ENCODE measurements at regions not wholly inside any gene's neighbourhood (a gene's known extent, or its start where the extent isn't known, plus 50 kb on each side); places are given as distances from the start of the nearest gene placed in this dataset.

DNA sequence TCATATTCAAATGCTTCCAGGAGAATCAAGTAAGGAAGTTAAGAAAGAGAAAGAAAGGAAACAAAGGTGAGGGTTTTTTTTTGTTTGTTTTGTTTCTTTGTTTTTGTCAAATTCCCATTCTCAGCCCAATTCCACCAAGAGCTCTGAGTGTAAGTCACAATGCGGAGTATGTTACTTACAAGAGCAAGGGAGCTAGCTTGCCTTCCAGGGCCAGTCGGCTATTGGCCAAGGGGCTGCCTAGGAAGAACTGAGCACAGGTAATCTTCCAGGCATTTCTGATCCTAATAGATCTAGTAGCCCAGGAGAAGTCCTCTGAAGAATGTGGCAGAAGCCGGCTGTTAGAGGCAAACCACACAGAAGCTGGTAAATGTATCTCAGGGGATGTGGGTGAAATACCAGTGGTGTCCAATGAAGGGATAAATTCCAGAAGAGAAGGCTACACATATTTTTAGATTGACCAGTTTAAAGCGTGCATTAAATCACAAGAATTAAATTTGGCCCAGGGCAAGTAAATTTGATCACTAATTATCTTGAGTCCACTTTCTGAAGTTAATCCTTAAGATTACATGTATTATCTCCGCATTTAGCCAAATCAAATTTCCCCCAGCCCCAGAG lies 239.6 kb upstream of the ADAMTS5 start:
- Histone ChIP-seq H3K4me1 (no peaks in the 10 kb centered on the region), H3K36me3 (ENCODE audit: control insufficient read depth, insufficient read depth, low read length) (no peaks in the 10 kb centered on the region), H3K9me3 (no peaks in the 10 kb centered on the region), H3K27me3 (replicated peaks; ENCODE audit: control insufficient read depth, insufficient read depth, low read length) (no peaks in the 10 kb centered on the region), H3K4me3 (ENCODE audit: low read depth, low read length) (no peak overlapping the region)
- Mint-ChIP-seq H3K4me3 (ENCODE audit: unreplicated experiment) (no peak overlapping the region), H3K9me3 (ENCODE audit: unreplicated experiment) (peaks cover 9% of the 10 kb centered on the region), H3K27ac (ENCODE audit: unreplicated experiment) (no peak overlapping the region), H3K4me1 (ENCODE audit: low read depth, unreplicated experiment) (no peaks in the 10 kb centered on the region), H3K27me3 (ENCODE audit: insufficient read depth, unreplicated experiment) (peaks cover 4% of the 10 kb centered on the region), H3K36me3 (ENCODE audit: insufficient read depth, unreplicated experiment) (no peaks in the 10 kb centered on the region)
- DNase-seq = no peak
- BruUV-seq (replicated peaks) = no TSS peak
- ChIA-PET POLR2A (no interaction called here), CTCF (no interaction called here)
- intact Hi-C loops (cut with micrococcal nuclease; ENCODE audit: unreplicated experiment) = no loop called here
- TF ChIP-seq, protein P1, sequence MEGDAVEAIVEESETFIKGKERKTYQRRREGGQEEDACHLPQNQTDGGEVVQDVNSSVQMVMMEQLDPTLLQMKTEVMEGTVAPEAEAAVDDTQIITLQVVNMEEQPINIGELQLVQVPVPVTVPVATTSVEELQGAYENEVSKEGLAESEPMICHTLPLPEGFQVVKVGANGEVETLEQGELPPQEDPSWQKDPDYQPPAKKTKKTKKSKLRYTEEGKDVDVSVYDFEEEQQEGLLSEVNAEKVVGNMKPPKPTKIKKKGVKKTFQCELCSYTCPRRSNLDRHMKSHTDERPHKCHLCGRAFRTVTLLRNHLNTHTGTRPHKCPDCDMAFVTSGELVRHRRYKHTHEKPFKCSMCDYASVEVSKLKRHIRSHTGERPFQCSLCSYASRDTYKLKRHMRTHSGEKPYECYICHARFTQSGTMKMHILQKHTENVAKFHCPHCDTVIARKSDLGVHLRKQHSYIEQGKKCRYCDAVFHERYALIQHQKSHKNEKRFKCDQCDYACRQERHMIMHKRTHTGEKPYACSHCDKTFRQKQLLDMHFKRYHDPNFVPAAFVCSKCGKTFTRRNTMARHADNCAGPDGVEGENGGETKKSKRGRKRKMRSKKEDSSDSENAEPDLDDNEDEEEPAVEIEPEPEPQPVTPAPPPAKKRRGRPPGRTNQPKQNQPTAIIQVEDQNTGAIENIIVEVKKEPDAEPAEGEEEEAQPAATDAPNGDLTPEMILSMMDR (IDR thresholded peaks at IDR 0.05; ENCODE audit: insufficient read depth in 1 of 2, low read depth in 1 of 2, low read length in 1 of 2, severe bottlenecking in 1 of 2, unreplicated experiment in 1 of 2) = no peak

DNA sequence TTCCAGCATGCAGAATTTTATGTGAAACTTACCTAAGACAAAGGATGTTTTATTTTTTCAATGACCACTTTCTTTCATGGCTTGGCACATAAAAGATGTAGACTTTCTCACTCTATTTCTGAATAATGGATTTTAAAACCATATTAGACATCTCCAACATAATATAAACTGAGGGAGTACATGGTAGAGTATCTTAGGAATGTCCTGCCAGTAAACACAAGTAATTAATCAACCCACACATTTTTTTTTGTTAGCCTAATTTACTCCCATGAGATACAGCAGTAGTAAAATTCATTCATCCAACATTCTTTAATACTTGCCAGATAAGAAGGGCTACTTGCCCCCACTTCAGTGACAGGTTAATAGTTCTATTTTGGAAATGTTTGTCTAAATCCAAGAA lies 235.4 kb upstream of the ADAMTS5 start:
- intact Hi-C loops (cut with micrococcal nuclease; ENCODE audit: unreplicated experiment) = no loop called here
- H3K4me1 Mint-ChIP-seq (ENCODE audit: low read depth, unreplicated experiment) = no peaks in the 10 kb centered on the region
- POLR2A ChIA-PET = no interaction called here
- H3K36me3 Mint-ChIP-seq (ENCODE audit: insufficient read depth, unreplicated experiment) = no peaks in the 10 kb centered on the region
- Histone ChIP-seq H3K36me3 (ENCODE audit: control insufficient read depth, insufficient read depth, low read length) (no peaks in the 10 kb centered on the region), H3K4me1 (no peaks in the 10 kb centered on the region), H3K9me3 (no peaks in the 10 kb centered on the region), H3K4me3 (ENCODE audit: low read depth, low read length) (no peak overlapping the region), H3K27me3 (replicated peaks; ENCODE audit: control insufficient read depth, insufficient read depth, low read length) (no peaks in the 10 kb centered on the region)
- TF ChIP-seq, protein P1 (IDR thresholded peaks at IDR 0.05; ENCODE audit: insufficient read depth in 1 of 2, low read depth in 1 of 2, low read length in 1 of 2, severe bottlenecking in 1 of 2, unreplicated experiment in 1 of 2) = no peak
- no TSS peak for BruUV-seq (replicated peaks)
- no peaks in the 10 kb centered on the region for H3K9me3 Mint-ChIP-seq (ENCODE audit: unreplicated experiment)
- CTCF ChIA-PET = no interaction called here
- no peak overlapping the region for H3K4me3 Mint-ChIP-seq (ENCODE audit: unreplicated experiment)
- H3K27ac Mint-ChIP-seq (ENCODE audit: unreplicated experiment) = no peak overlapping the region
- DNase-seq = no peak
- H3K27me3 Mint-ChIP-seq (ENCODE audit: insufficient read depth, unreplicated experiment) = peaks cover 10% of the 10 kb centered on the region

DNA sequence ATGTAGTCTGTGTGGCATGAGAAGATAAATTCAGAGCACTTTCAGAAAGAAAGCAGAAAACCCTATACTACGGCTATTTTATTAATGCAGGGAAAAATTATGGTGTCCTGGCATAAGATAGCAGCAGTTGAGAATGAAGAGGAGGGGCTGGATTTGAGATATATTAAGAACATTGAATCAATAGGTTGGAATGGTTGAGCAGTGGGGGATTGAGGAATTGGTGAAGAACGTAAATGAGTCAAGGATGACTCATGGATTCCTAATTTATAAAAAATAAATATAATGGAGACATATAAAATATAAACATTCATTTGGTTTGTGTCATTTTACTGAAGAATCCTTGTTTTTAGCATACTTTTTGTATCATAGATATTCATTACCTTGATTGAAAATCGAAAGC lies 234.3 kb upstream of the ADAMTS5 start:
- Mint-ChIP-seq H3K4me1 (ENCODE audit: low read depth, unreplicated experiment) (no peaks in the 10 kb centered on the region), H3K4me3 (ENCODE audit: unreplicated experiment) (no peak overlapping the region), H3K9me3 (ENCODE audit: unreplicated experiment) (no peaks in the 10 kb centered on the region), H3K36me3 (ENCODE audit: insufficient read depth, unreplicated experiment) (no peaks in the 10 kb centered on the region), H3K27me3 (ENCODE audit: insufficient read depth, unreplicated experiment) (peaks cover 10% of the 10 kb centered on the region), H3K27ac (ENCODE audit: unreplicated experiment) (no peak overlapping the region)
- BruUV-seq (replicated peaks) = no TSS peak
- intact Hi-C loops (cut with micrococcal nuclease; ENCODE audit: unreplicated experiment) = no loop called here
- Histone ChIP-seq H3K4me1 (no peaks in the 10 kb centered on the region), H3K4me3 (ENCODE audit: low read depth, low read length) (no peak overlapping the region), H3K36me3 (ENCODE audit: control insufficient read depth, insufficient read depth, low read length) (no peaks in the 10 kb centered on the region), H3K27me3 (replicated peaks; ENCODE audit: control insufficient read depth, insufficient read depth, low read length) (no peaks in the 10 kb centered on the region), H3K9me3 (no peaks in the 10 kb centered on the region)
- TF ChIP-seq, protein P1 (IDR thresholded peaks at IDR 0.05; ENCODE audit: insufficient read depth in 1 of 2, low read depth in 1 of 2, low read length in 1 of 2, severe bottlenecking in 1 of 2, unreplicated experiment in 1 of 2) = no peak
- DNase-seq = no peak
- POLR2A ChIA-PET = no interaction called here
- CTCF ChIA-PET = no interaction called here

Measured in Caco-2 (cell line).